A549 (cell line): ENCODE measurements at regions not wholly inside any gene's neighbourhood (a gene's known extent, or its start where the extent isn't known, plus 50 kb on each side); places are given as distances from the start of the nearest gene placed in this dataset.

Experiments used
- ATAC-seq, 2 experiments: fragments of 200-7000 bp in 1 of 2; fragments of >200 bp in 1 of 2; cut with Nextera tagmentation in 1 of 2; cut with Tn5 transposase in 1 of 2; 3 replicates each; pipeline versions ENCODE4 v1.8.0 to v1.9.1; 2018 to 2020; ENCODE audit warnings: mild to moderate bottlenecking in 1 of 2, moderate library complexity in 1 of 2
- CTCF ChIA-PET: fragments of 300-600 bp; sonication (Branson Sonifier 250); formaldehyde crosslinking; extraction: SDS; loops from one replicate; lab custom pipeline; 2021; ENCODE audit warnings: antibody characterized with exemption, inconsistent platforms; lab: Yijun Ruan, JAX
- POLR2A ChIA-PET: fragments of 350-600 bp; formaldehyde crosslinking; extraction: SDS; loops from one replicate; lab custom pipeline; 2021; ENCODE audit warnings: antibody characterized with exemption, inconsistent platforms; lab: Yijun Ruan, JAX
- DNase-seq, 2 experiments: peaks; one replicate each; pipeline versions ENCODE4 v3.0.0 to v3.0.0-alpha.2; 2011 to 2016; ENCODE audit warnings: low read depth in 1 of 2, low spot score in 1 of 2
- FAIRE-seq: peaks from 2 replicates; lab custom pipeline; 2011; peaks lifted over from hg19 to GRCh38; lab: Jason Lieb, UNC
- H3K27ac ChIP-seq, 2 experiments: fragments of >200 bp; sonication (Bioruptor Twin); formaldehyde crosslinking; 3 replicates each; pipeline ENCODE4 v1.5.1; 2016 to 2017
- H3K4me1 ChIP-seq: fragments of >200 bp; sonication (Bioruptor Twin); formaldehyde crosslinking; 3 replicates; pipeline ENCODE4 v1.6.1; 2016
- H3K4me2 ChIP-seq: fragments of >200 bp; sonication (Bioruptor Twin); formaldehyde crosslinking; 3 replicates; pipeline ENCODE4 v1.6.1; 2016
- H3K4me3 ChIP-seq: fragments of >200 bp; sonication (Bioruptor Twin); formaldehyde crosslinking; 3 replicates; pipeline ENCODE4 v1.5.1; 2016
- H3K9me3 ChIP-seq: fragments of >200 bp; sonication (Bioruptor Twin); formaldehyde crosslinking; 3 replicates; pipeline ENCODE4 v1.6.1; 2016
- ATOH8 ChIP-seq: fragments of 250-450 bp; sonication (Bioruptor Pico); IDR thresholded peaks from 2 replicates; pipeline ENCODE4 v1.5.0; 2020; ENCODE audit warnings: low read depth, mild to moderate bottlenecking, moderate library complexity
- CBX2 ChIP-seq: fragments of 200-600 bp; sonication (generic); IDR thresholded peaks from 2 replicates; pipeline ENCODE4 v1.6.1; 2016; ENCODE audit warnings: low read depth, mild to moderate bottlenecking, borderline replicate concordance
- CTCF ChIP-seq: fragments of >200 bp; sonication (Bioruptor Twin); formaldehyde crosslinking; IDR thresholded peaks from 3 replicates; pipeline ENCODE4 v1.5.1; 2016
- ELK1 ChIP-seq: fragments of 150-350 bp; IDR thresholded peaks from 2 replicates; pipeline ENCODE4 v1.6.1; 2014; ENCODE audit warnings: low read depth, mild to moderate bottlenecking, low read length
- ESRRA ChIP-seq: fragments of 150-350 bp; IDR thresholded peaks from 2 replicates; pipeline ENCODE4 v1.6.1; 2014; ENCODE audit warnings: mild to moderate bottlenecking, low read length, borderline replicate concordance
- FOXS1 ChIP-seq: fragments of 250-450 bp; sonication (Bioruptor Pico); IDR thresholded peaks from 2 replicates; pipeline ENCODE4 v1.5.0; 2020; ENCODE audit warnings: mild to moderate bottlenecking, moderate library complexity
- GATA3 ChIP-seq: IDR thresholded peaks from 2 replicates; pipeline ENCODE4 v1.6.1; 2012; ENCODE audit warnings: borderline replicate concordance
- HOXA7 ChIP-seq: fragments of 250-450 bp; sonication (Bioruptor Pico); IDR thresholded peaks from 2 replicates; pipeline ENCODE4 v1.5.0; 2020; ENCODE audit warnings: mild to moderate bottlenecking, moderate library complexity
- JUNB ChIP-seq: fragments of >200 bp; sonication (Bioruptor Twin); formaldehyde crosslinking; IDR thresholded peaks from 2 replicates; pipeline ENCODE4 v1.6.1; 2016
- KDM1A ChIP-seq: fragments of 200-600 bp; sonication (generic); IDR thresholded peaks from 2 replicates; pipeline ENCODE4 v1.6.1; 2016; ENCODE audit warnings: low read depth, mild to moderate bottlenecking
- KDM5A ChIP-seq: fragments of 200-600 bp; sonication (generic); IDR thresholded peaks from 2 replicates; pipeline ENCODE4 v1.6.1; 2016; ENCODE audit warnings: antibody characterized with exemption, mild to moderate bottlenecking
- MAFK ChIP-seq: fragments of 450-650 bp; IDR thresholded peaks from 2 replicates; pipeline ENCODE4 v1.6.1; 2014; ENCODE audit not compliant: partially characterized antibody
- MAZ ChIP-seq: fragments of 150-350 bp; IDR thresholded peaks from 2 replicates; pipeline ENCODE4 v1.6.1; 2014; ENCODE audit warnings: antibody characterized with exemption, low read depth, low read length, borderline replicate concordance
- MYC ChIP-seq: IDR thresholded peaks from 2 replicates; pipeline ENCODE4 v1.6.1; 2012; ENCODE audit warnings: mild to moderate bottlenecking, inconsistent platforms, low read length, improper control_type of control experiment, borderline replicate concordance
- POLR2A ChIP-seq: IDR thresholded peaks from 2 replicates; pipeline ENCODE4 v1.6.1; 2012; ENCODE audit warnings: mild to moderate bottlenecking, low read length
- SMC3 ChIP-seq: fragments of >200 bp; sonication (Bioruptor Twin); formaldehyde crosslinking; IDR thresholded peaks from 3 replicates; pipeline ENCODE4 v1.6.1; 2018; ENCODE audit warnings: inconsistent platforms
- USF2 ChIP-seq: fragments of 450-650 bp; IDR thresholded peaks from 2 replicates; pipeline ENCODE4 v1.6.1; 2014; ENCODE audit warnings: antibody characterized with exemption
- ZNF302 ChIP-seq: fragments of 250-450 bp; sonication (Bioruptor Pico); IDR thresholded peaks from 2 replicates; pipeline ENCODE4 v1.9.0; 2021; ENCODE audit warnings: inconsistent platforms, mild to moderate bottlenecking, moderate library complexity
- WGBS: methylation state at CpG from one replicate; pipeline ENCODE4 v1.1.6; 2017; ENCODE audit errors: missing lambda C conversion rate; 5-methylcytosine and 5-hydroxymethylcytosine counted together

- ATAC-seq: no peak
- CTCF ChIA-PET: no interaction called here
- WGBS: 80% methylated on average over 12 of the region's 23 CpGs
- Histone ChIP-seq H3K4me1 (no peaks in the 10 kb centered on the region), H3K27ac (no peak overlapping the region), H3K4me3 (no peak overlapping the region), H3K9me3 (no peaks in the 10 kb centered on the region), H3K4me2 (no peak overlapping the region)
- FAIRE-seq: no peak
- TF ChIP-seq HOXA7 (CRISPR knock-in tag) (no peak), MAFK (no peak), MYC (no peak), CTCF (no peak), POLR2A (no peak)
- POLR2A ChIA-PET: no interaction called here
- no peak for DNase-seq
Observed at GRCh38 chr22:48628891-48629543, 1198.7 kb downstream of the BRD1 start.

GRCh38 chr22:48627966-48628365 lies 1199.7 kb downstream of the BRD1 start:
- WGBS: 63% methylated on average over 3 of the region's 12 CpGs
- FAIRE-seq (no peak), DNase-seq (no peak), ATAC-seq (no peak)
- Histone ChIP-seq H3K4me1 (no peaks in the 10 kb centered on the region), H3K4me3 (no peak overlapping the region), H3K9me3 (no peaks in the 10 kb centered on the region), H3K27ac (no peak overlapping the region), H3K4me2 (no peak overlapping the region)
- no peak for TF ChIP-seq USF2
- no peak for TF ChIP-seq KDM1A
- no peak for TF ChIP-seq KDM5A
- no peak for TF ChIP-seq MYC
- ChIA-PET CTCF (no interaction called here), POLR2A (no interaction called here)

GRCh38 chr22:48627203-48627602 lies 1200.5 kb downstream of the BRD1 start:
- 82% methylated on average over 4 of the region's 17 CpGs for WGBS
- no peak for DNase-seq
- H3K4me2 ChIP-seq: no peak overlapping the region
- H3K4me1 ChIP-seq: no peaks in the 10 kb centered on the region
- POLR2A ChIA-PET: no interaction called here
- H3K4me3 ChIP-seq: no peak overlapping the region
- TF ChIP-seq MAZ (no peak), SMC3 (no peak), MAFK (no peak), GATA3 (no peak), CBX2 (no peak), ATOH8 (CRISPR knock-in tag) (no peak), ESRRA (no peak), ELK1 (no peak), JUNB (no peak), ZNF302 (CRISPR knock-in tag) (no peak), FOXS1 (CRISPR knock-in tag) (no peak)
- TF ChIP-seq, all 56 proteins: peak for 0
- ATAC-seq (no peak), FAIRE-seq (no peak)
- H3K9me3 ChIP-seq: no peaks in the 10 kb centered on the region
- no peak overlapping the region for H3K27ac ChIP-seq
- CTCF ChIA-PET: no interaction called here
